ENCODE measurements at regions not wholly inside any gene's neighbourhood (a gene's known extent, or its start where the extent isn't known, plus 50 kb on each side); places are given as distances from the start of the nearest gene placed in this dataset.

DNA sequence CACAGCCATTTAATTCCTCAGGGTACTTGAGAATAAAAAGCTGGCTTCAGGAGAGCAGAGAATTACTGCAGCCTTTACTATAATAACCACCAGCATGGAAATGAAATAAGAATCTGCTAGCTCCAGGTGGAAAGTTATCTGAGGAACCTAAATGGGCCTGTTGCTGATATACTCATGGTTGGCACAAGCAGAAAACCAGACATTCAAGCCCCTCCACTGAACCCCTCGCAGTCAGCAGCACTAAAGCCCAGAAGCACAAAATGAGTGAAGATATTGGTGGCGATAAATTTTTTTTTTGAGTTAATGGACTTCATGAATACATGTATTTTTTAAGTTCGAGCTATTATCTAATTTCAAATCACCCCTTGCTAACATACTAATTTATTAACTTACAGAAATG, 303.9 kb upstream of the NRP1 start:
- TF ChIP-seq, protein P1, sequence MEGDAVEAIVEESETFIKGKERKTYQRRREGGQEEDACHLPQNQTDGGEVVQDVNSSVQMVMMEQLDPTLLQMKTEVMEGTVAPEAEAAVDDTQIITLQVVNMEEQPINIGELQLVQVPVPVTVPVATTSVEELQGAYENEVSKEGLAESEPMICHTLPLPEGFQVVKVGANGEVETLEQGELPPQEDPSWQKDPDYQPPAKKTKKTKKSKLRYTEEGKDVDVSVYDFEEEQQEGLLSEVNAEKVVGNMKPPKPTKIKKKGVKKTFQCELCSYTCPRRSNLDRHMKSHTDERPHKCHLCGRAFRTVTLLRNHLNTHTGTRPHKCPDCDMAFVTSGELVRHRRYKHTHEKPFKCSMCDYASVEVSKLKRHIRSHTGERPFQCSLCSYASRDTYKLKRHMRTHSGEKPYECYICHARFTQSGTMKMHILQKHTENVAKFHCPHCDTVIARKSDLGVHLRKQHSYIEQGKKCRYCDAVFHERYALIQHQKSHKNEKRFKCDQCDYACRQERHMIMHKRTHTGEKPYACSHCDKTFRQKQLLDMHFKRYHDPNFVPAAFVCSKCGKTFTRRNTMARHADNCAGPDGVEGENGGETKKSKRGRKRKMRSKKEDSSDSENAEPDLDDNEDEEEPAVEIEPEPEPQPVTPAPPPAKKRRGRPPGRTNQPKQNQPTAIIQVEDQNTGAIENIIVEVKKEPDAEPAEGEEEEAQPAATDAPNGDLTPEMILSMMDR (IDR thresholded peaks at IDR 0.05): no peak
- no peak for TF ChIP-seq POLR2A (IDR thresholded peaks at IDR 0.05)
